Urinary bladder (tissue), 3 donors: ENCODE measurements at regions not wholly inside any gene's neighbourhood (a gene's known extent, or its start where the extent isn't known, plus 50 kb on each side); places are given as distances from the start of the nearest gene placed in this dataset.
A peak's percentile ranks its signal among the peaks of the same experiment; 100 is the strongest.

Experiments used
- DNase-seq: peaks from one replicate; pipeline ENCODE4 v3.0.0-alpha.2; 2015; ENCODE audit errors: extremely low spot score
- H3K27ac ChIP-seq: one replicate; pipeline ENCODE4 v1.5.1; 2013; ENCODE audit warnings: low read depth, mild to moderate bottlenecking, moderate library complexity
- H3K36me3 ChIP-seq: one replicate; pipeline ENCODE4 v1.6.1; 2013; ENCODE audit warnings: mild to moderate bottlenecking, moderate library complexity; ENCODE audit not compliant: insufficient read depth
- H3K4me1 ChIP-seq: one replicate; pipeline ENCODE4 v1.6.1; 2013; ENCODE audit warnings: mild to moderate bottlenecking, moderate library complexity; ENCODE audit not compliant: insufficient read depth
- H3K4me3 ChIP-seq: one replicate; pipeline ENCODE4 v1.5.1; 2013; ENCODE audit warnings: low read depth, low read length
- WGBS: extraction: QIAGEN DNeasy Blood & Tissue Kit; methylation state at CpG from one replicate; pipeline ENCODE4 v1.1.7; 2013; 5-methylcytosine and 5-hydroxymethylcytosine counted together
- donor health status: healthy with polysubstance abuse.
- donor health status: healthy.

DNA sequence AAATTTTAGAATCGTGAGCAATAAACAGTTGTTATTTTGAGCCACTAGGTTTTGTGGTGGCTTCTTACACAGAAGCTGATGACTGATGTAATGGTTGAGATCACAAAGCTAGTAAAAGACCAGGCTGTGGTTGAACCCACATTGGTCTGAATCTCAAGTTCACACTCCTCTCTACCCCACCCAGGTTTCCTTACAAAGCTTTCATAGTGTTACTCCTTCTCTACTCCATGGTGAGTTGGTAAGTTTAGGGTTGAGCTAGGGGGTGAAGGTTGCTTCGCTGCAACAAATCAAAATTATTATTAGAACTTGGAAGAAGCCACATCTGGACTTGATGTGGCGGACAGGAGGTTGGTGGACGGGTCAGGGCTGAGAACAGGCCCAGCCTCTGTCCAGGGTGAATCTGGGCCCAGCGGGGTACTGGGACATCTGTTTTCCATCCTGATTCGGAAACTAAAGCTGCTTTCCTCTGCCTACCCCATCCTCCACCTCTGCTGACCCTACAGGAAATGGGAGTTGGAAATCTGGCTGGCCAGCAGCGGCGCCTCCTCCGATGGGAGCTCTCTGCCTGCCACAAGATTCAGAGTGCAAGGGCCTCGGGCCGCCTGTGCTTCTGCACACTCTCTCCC lies 86.3 kb downstream of the ZFP36L2 start:
- H3K4me1 ChIP-seq, result no peaks in the 10 kb centered on the region
- no peak for DNase-seq
- WGBS, result 63% methylated on average over 11 of the region's 11 CpGs
- H3K27ac ChIP-seq, result no peak overlapping the region
- H3K36me3 ChIP-seq, result no peaks in the 10 kb centered on the region
- no peak overlapping the region for H3K4me3 ChIP-seq

GRCh38 chr2:43139501-43139900 lies 86.9 kb downstream of the ZFP36L2 start:
- DNase-seq, result no peak
- Histone ChIP-seq H3K36me3 (no peaks in the 10 kb centered on the region), H3K4me3 (no peak overlapping the region), H3K4me1 (no peaks in the 10 kb centered on the region), H3K27ac (no peak overlapping the region)
- WGBS, result 93% methylated on average over 4 of the region's 4 CpGs

DNA sequence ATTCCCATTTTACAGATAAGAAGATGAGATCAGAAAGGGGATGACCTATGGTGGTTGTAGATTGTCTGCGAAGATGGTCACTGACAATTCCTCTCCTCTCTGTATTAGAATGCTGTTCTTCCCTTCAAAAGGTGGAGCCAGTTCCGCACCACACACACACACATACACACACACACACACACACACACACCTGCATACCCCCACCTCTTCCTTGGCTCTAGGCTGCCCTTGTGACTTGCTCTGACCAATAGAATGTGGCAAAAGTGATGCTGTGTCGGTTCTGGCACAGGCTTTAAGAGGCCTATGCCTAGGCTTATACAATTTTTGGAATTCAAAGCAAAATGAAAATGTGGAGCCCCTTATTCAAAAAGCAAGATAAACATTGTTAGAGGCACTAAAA lies 88.0 kb downstream of the ZFP36L2 start:
- WGBS, result 95% methylated on average over 3 of the region's 3 CpGs
- H3K36me3 ChIP-seq, result no peaks in the 10 kb centered on the region
- no peak overlapping the region for H3K4me3 ChIP-seq
- peak overlapping the region; percentile 26 for H3K27ac ChIP-seq
- DNase-seq, result no peak
- no peaks in the 10 kb centered on the region for H3K4me1 ChIP-seq

GRCh38 chr2:43136876-43137275 lies 89.5 kb downstream of the ZFP36L2 start:
- no peak for DNase-seq
- Histone ChIP-seq H3K36me3 (no peaks in the 10 kb centered on the region), H3K4me1 (no peaks in the 10 kb centered on the region), H3K27ac (no peak overlapping the region), H3K4me3 (no peak overlapping the region)
- 90% methylated on average over 10 of the region's 10 CpGs for WGBS

- WGBS, result 85% methylated on average over 11 of the region's 11 CpGs
- Histone ChIP-seq H3K27ac (peak overlapping the region; percentile 28), H3K4me1 (no peaks in the 10 kb centered on the region), H3K36me3 (no peaks in the 10 kb centered on the region), H3K4me3 (no peak overlapping the region)
- DNase-seq, result no peak
Measured at GRCh38 chr2:43136011-43136799, 90.2 kb downstream of the ZFP36L2 start.

DNA sequence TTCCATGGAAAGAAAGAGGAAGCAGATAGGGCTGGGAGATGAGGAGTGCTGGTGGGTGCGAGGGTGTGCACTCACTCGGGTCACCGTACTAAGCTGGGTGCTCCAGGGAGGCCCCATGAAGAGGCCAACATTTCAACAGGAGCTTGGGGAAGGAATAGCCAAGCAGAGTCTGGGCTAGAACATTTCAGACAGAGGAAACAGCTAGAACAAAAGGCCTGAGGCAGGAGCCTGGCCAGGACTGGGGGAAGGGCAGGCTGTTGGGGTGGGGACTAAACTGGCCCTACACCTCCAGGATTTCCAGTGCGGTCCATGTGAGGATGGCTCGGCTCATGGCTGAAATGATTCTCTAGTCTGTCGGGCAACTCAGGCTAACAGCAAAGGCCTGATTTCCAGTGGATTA lies 90.8 kb downstream of the ZFP36L2 start:
- Histone ChIP-seq H3K36me3 (no peaks in the 10 kb centered on the region), H3K4me3 (no peak overlapping the region), H3K4me1 (no peaks in the 10 kb centered on the region), H3K27ac (peak overlapping the region; percentile 28)
- 83% methylated on average over 6 of the region's 6 CpGs for WGBS
- DNase-seq, result no peak

DNA sequence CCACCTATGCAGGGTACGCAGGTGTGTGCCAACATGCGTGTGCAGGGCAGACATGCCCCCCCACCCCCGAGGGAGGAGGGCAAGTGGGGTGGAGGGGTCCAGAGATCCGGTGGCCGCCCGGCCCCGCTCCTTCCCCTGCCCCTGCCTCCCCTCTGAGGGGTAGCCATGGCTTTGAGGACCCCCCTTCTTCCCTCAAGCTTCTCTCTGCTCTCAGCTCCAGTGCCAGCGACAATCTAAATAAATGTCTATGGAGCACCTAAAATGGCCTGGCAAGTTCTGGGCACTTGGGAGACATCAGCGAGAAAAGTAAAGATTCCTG lies 91.9 kb downstream of the ZFP36L2 start:
- no peaks in the 10 kb centered on the region for H3K36me3 ChIP-seq
- no peak overlapping the region for H3K27ac ChIP-seq
- no peaks in the 10 kb centered on the region for H3K4me1 ChIP-seq
- no peak overlapping the region for H3K4me3 ChIP-seq
- DNase-seq, result no peak
- WGBS, result 87% methylated on average over 9 of the region's 9 CpGs

- no peaks in the 10 kb centered on the region for H3K36me3 ChIP-seq
- 85% methylated on average over 21 of the region's 21 CpGs for WGBS
- H3K4me3 ChIP-seq, result no peak overlapping the region
- H3K27ac ChIP-seq, result no peak overlapping the region
- no peak for DNase-seq
- no peaks in the 10 kb centered on the region for H3K4me1 ChIP-seq
Measured at GRCh38 chr2:43133708-43134570, 92.5 kb downstream of the ZFP36L2 start.

GRCh38 chr2:43133336-43133707 lies 93.1 kb downstream of the ZFP36L2 start:
- DNase-seq, result no peak
- 86% methylated on average over 4 of the region's 4 CpGs for WGBS
- Histone ChIP-seq H3K4me1 (no peaks in the 10 kb centered on the region), H3K36me3 (no peaks in the 10 kb centered on the region), H3K4me3 (no peak overlapping the region), H3K27ac (peak overlapping the region; percentile 49)

GRCh38 chr2:43132683-43133301 lies 93.6 kb downstream of the ZFP36L2 start:
- 89% methylated on average over 12 of the region's 12 CpGs for WGBS

DNA sequence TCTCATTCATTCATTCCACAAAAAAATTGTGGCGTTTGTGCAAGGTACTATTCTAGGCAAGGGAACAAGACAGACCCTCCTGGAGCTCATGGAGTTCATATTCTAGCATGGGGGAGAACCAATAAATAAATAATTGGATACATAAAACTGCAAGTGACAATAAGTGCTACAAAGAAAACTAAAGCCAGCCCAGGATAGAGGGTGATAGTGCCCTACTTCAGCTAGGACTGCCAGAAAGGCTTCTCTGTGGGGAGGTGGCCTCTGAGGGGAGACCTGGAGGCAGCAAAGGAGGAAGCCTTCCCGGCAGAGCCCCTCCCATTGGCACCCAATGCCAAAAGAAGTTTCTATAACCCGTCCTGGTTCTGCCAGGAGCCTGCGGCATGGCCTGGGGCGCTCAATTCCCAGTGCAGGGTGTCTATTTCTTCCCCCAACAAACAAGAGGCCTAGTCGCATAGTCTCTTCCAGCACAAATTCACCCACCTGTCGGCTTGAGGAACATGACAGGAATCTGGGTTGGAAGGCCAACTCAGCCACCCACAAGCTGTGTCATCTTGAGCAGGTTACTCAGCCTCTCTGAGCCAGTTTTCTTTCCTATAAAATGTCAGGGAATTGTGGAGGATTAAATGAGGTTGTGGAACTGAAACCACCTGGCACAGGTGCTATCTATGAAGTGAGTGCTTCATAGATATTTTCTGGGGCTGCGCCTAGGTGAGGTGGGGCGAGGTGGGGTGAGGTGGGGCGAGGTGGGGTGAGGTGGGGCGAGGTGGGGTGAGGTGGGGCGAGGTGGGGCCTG lies 94.3 kb downstream of the ZFP36L2 start:
- Histone ChIP-seq H3K4me3 (no peak overlapping the region), H3K36me3 (no peaks in the 10 kb centered on the region), H3K4me1 (no peaks in the 10 kb centered on the region), H3K27ac (peak overlapping the region; percentile 61)
- no peak for DNase-seq
- WGBS, result 84% methylated on average over 12 of the region's 12 CpGs

More at GRCh38 chr2:43132683-43133301, 93.6 kb downstream of the ZFP36L2 start:
- Histone ChIP-seq H3K4me3 (no peak overlapping the region), H3K4me1 (no peaks in the 10 kb centered on the region), H3K27ac (no peak overlapping the region), H3K36me3 (no peaks in the 10 kb centered on the region)
- no peak for DNase-seq

DNA sequence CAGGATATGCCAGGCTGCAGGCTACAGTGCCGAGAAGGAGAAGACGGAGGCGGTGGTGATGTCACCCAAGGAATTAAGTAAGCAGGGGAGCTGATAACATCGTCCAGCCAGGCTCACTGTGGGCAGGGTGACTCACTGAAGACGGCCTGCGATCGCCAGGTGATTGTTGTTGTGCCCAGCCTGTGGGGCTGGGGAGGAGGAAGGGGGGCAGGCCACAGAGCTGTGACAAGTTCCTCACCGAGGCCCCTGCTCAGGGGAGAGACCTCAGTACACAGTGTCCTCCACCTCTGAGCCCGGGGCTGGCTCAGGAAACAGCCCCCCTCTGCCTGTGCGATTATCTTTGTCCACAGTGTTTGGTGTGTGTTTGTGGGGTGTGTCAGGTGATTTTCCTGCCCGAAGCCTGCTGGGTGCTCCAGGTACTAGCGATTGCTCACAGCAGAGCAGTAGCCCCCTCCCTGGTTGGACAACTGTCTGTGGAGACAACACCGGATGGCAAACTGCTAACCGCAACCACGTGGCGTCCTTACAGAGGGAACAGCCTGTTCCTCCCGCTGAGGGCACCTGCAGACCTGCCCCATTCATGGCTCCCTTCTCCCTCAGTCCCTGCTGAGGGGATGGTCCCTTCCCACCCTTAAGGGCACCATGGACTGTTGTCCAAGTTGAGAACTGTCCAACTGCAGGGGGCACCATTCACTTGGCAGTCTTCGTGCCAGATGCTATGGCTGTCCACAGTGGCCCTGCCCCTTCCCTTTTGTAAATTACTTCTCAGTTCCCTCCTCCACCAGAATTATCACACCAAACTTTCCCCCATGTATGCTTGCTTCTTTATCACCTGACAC lies 95.1 kb downstream of the ZFP36L2 start:
- Histone ChIP-seq H3K4me1 (no peaks in the 10 kb centered on the region), H3K36me3 (no peaks in the 10 kb centered on the region), H3K4me3 (no peak overlapping the region), H3K27ac (peak overlapping the region; percentile 54)
- WGBS, result 58% methylated on average over 18 of the region's 18 CpGs
- DNase-seq, result no peak
